Rectal smooth muscle tissue (tissue), 1 donor: ENCODE measurements at regions not wholly inside any gene's neighbourhood (a gene's known extent, or its start where the extent isn't known, plus 50 kb on each side); places are given as distances from the start of the nearest gene placed in this dataset.

ENCODE experiments used
- H3K27ac ChIP-seq: one replicate; pipeline ENCODE4 v1.7.0; 2013; ENCODE audit warnings: low read depth, low read length, inconsistent platforms
- H3K27me3 ChIP-seq: one replicate; pipeline ENCODE4 v1.7.0; 2013; ENCODE audit warnings: low read length; ENCODE audit not compliant: control insufficient read depth, insufficient read depth
- H3K36me3 ChIP-seq: one replicate; pipeline ENCODE4 v1.7.0; 2013; ENCODE audit warnings: low read length; ENCODE audit not compliant: control insufficient read depth, insufficient read depth
- H3K4me1 ChIP-seq: one replicate; pipeline ENCODE4 v1.7.0; 2013; ENCODE audit warnings: low read length; ENCODE audit not compliant: control insufficient read depth, insufficient read depth
- H3K4me3 ChIP-seq: one replicate; pipeline ENCODE4 v1.7.0; 2013; ENCODE audit warnings: low read length
- H3K9ac ChIP-seq: one replicate; pipeline ENCODE4 v1.7.0; 2013; ENCODE audit warnings: low read length

DNA sequence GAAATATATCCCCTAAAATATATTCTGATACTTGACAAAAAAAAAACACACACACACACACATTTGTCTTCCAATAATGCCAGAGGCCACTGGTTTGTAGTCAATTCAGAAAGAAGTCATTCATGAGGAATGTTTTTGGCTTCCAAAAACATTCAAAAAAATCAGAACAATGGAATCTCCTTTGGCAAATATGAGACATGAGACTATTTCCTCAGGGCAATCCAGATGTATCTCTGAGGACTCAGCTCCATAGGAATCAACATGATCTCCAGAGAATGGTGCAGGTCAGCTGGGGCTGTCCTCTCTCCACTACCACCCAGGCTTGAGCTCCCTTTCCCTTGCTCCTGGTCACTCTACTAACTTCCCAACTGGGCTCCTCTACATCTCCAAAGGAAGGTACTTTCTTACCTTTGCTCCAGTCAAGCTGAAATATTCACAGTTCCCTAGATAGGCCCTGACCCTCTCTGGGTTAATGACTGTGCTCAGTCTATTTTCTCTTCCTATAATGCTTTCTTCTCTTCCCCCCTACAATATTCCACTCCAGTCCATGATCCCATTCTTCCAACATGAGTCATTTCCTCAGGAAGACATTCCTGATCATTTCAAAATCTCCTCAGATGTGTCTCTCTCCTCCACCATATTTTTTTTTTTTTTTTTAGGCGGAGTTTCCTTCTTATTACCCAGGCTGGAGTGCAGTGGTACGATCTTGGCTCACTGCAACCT lies 145.3 kb downstream of the C1D start:
- Histone ChIP-seq H3K4me1 (no peaks in the 10 kb centered on the region), H3K4me3 (no peak overlapping the region), H3K9ac (no peak overlapping the region), H3K27me3 (no peaks in the 10 kb centered on the region), H3K27ac (no peak overlapping the region), H3K36me3 (no peaks in the 10 kb centered on the region)

DNA sequence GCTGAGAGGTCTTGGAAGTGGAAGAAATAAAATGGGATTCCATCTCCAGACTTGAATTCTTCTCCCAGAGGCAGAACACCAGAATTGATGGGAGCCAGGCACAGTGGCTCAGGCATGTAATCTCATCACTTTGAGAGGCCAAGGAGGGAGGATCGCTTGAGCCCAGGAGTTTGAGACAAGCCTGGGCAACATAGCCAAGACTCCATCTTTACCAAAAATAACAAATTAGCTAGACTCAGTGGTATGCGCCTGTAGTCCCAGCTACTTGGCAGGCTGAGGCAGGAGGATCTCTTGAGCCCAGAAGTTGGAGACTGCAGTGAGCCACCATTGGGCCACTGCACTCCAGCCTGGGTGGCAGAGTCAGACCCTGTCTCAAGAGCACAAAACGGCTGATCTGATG lies 144.3 kb downstream of the C1D start:
- H3K4me1 ChIP-seq: no peaks in the 10 kb centered on the region
- H3K4me3 ChIP-seq: no peak overlapping the region
- no peaks in the 10 kb centered on the region for H3K27me3 ChIP-seq
- H3K9ac ChIP-seq: no peak overlapping the region
- H3K36me3 ChIP-seq: no peaks in the 10 kb centered on the region
- H3K27ac ChIP-seq: no peak overlapping the region

DNA sequence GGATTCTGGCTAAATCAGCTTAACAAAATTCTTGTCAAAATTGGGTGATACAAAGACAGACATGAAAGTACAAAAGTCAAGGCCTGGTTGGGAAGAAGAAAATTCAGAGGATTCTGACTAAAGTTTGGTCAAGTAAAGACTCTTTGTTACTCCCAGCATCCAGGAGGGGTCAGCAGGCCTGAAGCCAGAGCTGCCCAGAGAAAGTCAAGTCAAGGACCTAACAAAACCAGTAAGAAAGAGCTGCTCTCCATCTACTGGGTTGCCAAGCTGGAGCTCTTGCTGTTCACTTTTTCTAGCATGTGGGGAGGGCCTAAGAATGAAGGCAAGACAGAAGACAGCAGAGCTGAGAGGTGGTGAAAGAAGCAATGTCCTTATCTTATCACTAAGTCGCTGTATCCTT lies 143.3 kb downstream of the C1D start:
- Histone ChIP-seq H3K27ac (no peak overlapping the region), H3K9ac (no peak overlapping the region), H3K27me3 (no peaks in the 10 kb centered on the region), H3K4me3 (no peak overlapping the region), H3K4me1 (no peaks in the 10 kb centered on the region), H3K36me3 (no peaks in the 10 kb centered on the region)

DNA sequence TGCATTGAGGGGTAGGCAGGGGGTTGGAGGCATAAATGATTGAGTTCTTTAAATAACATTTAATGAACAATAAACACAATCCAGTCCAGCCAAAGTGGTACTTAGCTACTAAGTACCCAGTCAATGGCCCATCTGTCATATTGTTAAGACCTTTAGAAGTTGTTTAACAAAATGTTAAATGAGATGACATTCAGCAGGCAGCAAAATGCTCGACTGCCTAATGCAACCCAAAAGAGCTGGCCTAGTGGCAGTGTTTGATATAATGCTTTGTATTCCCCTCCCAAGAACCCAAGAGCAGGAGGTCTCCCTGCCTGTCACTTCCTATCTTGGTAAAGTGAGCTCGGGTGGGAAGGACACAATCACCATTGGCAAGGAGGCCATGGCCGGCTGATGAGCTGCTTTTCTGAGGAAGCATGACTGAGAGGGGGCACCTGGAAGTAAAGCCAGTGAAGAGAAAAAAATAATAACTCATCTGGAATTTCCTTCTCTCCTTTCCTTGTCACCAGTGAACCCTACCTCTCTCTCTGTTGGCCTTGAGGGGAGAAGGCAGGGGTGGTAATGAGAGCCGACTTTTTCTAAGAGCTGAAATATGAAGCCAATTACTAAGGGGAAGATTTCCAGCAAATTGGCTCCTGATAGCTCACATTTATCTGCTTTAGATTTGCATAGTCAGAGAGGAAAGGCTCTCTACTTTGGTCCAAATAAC lies 140.6 kb downstream of the C1D start:
- H3K9ac ChIP-seq: no peak overlapping the region
- H3K36me3 ChIP-seq: no peaks in the 10 kb centered on the region
- H3K27ac ChIP-seq: no peak overlapping the region
- H3K27me3 ChIP-seq: no peaks in the 10 kb centered on the region
- H3K4me1 ChIP-seq: no peaks in the 10 kb centered on the region
- H3K4me3 ChIP-seq: no peak overlapping the region

DNA sequence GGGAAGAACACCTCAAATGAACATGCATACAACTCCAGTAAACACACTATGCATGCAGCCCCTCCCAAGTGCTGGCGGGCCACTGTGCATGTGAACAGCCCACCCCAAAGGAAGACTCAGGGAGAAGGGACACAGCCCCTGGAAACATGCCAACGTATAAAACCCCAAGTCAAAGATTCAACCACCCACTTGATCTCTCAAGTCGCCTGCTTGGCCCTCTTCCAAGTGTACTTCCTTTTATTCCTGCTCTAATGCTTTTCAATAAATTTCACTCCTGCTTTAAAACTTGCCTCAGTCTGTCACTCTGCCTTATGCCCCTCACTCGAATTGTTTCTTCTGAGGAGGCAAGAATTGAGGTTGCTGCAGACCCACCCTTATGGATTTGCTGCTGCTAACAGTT lies 139.1 kb downstream of the C1D start:
- Histone ChIP-seq H3K27me3 (no peaks in the 10 kb centered on the region), H3K4me1 (no peaks in the 10 kb centered on the region), H3K4me3 (no peak overlapping the region), H3K9ac (no peak overlapping the region), H3K36me3 (no peaks in the 10 kb centered on the region), H3K27ac (no peak overlapping the region)

DNA sequence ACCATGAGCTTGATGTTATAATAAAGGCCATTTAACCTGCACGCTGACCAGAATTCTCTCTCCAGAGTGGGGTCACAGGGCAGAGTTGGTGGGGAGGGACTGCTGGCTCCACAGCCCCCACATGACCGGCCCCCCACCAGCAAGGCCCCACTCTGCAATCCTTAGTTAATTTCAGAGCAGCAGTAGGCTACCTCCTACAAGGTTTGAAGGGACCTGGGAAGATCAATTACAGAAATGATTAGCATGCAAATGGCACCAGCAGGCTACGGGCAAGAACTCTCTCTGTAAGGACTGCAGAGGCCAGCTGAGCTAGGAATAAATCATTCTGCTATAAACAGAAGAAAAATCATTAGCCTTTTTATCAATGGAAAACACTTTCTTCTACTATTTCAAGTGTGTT lies 135.3 kb downstream of the C1D start:
- no peak overlapping the region for H3K9ac ChIP-seq
- no peaks in the 10 kb centered on the region for H3K36me3 ChIP-seq
- no peak overlapping the region for H3K4me3 ChIP-seq
- no peaks in the 10 kb centered on the region for H3K27me3 ChIP-seq
- H3K27ac ChIP-seq: no peak overlapping the region
- H3K4me1 ChIP-seq: no peaks in the 10 kb centered on the region

DNA sequence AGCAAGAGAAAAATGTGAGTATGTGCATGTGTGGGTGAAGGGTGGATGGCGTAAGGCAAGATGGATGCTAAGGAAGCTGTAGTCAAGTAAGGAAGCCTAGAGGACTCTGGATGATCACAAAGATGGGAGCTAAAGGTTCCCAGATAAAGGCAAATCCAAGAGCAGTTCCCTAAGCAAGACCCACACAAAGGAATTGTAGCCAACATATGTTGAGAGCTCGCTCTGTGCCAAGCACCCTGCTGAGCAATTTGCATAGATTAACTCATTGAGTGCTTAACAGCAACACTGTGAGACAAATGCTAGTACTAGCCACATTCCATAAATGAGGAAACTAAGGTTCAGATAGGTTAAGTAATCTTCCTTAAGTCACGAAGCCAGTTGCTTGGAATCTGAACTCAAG lies 132.6 kb downstream of the C1D start:
- Histone ChIP-seq H3K4me1 (no peaks in the 10 kb centered on the region), H3K36me3 (no peaks in the 10 kb centered on the region), H3K27me3 (no peaks in the 10 kb centered on the region), H3K4me3 (no peak overlapping the region), H3K9ac (no peak overlapping the region), H3K27ac (no peak overlapping the region)

DNA sequence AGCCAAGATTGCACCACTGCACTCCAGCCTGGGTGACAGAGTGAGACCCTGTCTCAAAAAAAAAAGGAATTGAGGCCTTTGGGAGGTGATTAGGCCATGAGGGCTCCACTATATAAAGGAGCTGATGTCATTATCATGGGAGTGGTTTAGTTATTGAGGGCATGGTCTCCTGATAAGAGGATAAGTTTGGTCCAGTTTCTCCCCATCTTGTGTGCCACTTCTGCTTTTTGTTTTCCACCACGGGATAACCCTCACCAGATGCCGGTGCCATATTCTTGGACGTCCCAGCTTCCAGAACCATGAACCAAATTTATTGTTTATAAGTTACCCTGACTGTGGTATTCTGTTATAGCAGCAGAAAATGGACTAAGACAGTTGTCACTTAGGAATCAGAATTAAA lies 125.8 kb downstream of the C1D start:
- Histone ChIP-seq H3K27me3 (no peaks in the 10 kb centered on the region), H3K36me3 (no peaks in the 10 kb centered on the region), H3K4me1 (no peaks in the 10 kb centered on the region), H3K27ac (no peak overlapping the region), H3K9ac (no peak overlapping the region), H3K4me3 (no peak overlapping the region)

DNA sequence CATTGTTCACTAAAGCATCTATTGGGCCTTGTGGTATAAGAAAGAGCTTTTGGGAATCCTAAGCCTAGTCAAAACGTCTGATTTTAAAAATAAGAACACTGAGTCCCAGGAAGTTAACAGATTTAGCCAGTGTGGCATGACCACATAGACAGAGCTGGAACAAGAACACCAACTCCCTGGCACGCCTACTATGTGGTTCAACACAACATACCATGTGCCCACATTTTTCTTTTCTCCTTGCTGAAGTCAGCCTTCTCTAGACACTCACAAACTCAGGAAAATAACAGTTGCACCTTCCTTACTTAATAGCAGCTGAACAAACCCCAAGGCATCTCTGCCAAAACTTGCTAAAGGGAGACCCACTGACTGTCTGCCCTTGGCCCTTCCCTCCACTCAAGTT lies 124.8 kb downstream of the C1D start:
- Histone ChIP-seq H3K27me3 (no peaks in the 10 kb centered on the region), H3K9ac (no peak overlapping the region), H3K36me3 (no peaks in the 10 kb centered on the region), H3K4me3 (no peak overlapping the region), H3K27ac (no peak overlapping the region), H3K4me1 (no peaks in the 10 kb centered on the region)

DNA sequence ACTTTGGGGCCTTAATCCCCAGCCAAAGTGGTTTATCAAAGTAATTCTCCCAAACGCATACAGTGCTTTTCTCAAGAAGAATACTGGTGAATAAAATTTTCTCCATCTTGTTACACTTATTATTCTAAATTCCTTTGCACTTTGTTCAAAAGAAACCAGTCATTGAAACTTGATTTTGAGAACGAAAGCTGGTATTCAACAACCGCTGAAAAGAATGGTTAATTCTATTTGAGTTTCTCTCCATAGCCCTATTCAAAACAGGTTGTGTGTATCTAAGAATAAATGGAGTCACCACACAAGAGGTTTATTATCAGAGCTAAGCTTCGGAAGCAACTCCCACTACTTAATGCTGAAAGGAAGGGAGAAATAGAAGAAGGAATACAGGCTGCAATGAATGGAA lies 117.7 kb downstream of the C1D start:
- no peak overlapping the region for H3K27ac ChIP-seq
- no peaks in the 10 kb centered on the region for H3K4me1 ChIP-seq
- no peaks in the 10 kb centered on the region for H3K36me3 ChIP-seq
- H3K9ac ChIP-seq: no peak overlapping the region
- H3K4me3 ChIP-seq: no peak overlapping the region
- no peaks in the 10 kb centered on the region for H3K27me3 ChIP-seq

DNA sequence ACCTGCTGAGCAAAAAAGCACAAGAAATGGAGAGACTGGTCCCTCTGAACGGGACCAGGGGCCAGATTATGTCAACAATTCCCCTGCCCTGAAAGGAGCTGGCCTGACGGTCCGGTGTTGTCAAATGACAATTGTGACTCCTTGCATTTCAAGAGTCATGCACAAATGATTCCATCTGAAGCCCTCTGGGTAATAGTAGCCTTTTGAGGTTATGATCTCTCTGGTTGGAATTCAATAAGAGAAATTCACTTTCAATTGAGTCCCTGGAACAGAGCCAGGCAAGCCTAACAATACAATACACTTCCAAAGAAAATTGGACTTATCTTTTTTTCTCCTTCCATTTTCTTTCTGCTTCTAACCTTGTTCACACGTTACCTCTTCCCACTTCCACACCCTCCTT lies 116.9 kb downstream of the C1D start:
- no peak overlapping the region for H3K9ac ChIP-seq
- H3K4me3 ChIP-seq: no peak overlapping the region
- H3K27me3 ChIP-seq: no peaks in the 10 kb centered on the region
- no peak overlapping the region for H3K27ac ChIP-seq
- H3K4me1 ChIP-seq: no peaks in the 10 kb centered on the region
- H3K36me3 ChIP-seq: no peaks in the 10 kb centered on the region

DNA sequence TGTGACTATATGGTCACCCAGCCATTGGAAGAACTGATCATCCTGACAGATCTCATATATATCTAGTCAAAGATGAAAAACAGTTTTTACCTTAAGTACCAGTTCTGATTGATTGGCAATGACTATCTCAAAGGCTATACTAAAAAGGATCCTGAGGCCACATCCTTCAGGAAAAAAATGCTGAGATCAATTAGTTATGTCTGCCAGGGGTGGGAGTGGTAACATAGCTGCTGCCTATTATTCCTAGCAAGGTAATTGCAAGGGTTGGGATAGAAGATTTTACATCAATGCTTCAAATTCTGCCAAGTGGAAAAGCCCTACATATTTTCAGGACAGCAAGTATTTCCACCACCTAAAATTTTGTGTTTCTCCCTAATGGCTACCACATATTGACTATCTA lies 114.7 kb downstream of the C1D start:
- no peaks in the 10 kb centered on the region for H3K4me1 ChIP-seq
- no peak overlapping the region for H3K4me3 ChIP-seq
- no peak overlapping the region for H3K27ac ChIP-seq
- H3K9ac ChIP-seq: no peak overlapping the region
- no peaks in the 10 kb centered on the region for H3K36me3 ChIP-seq
- no peaks in the 10 kb centered on the region for H3K27me3 ChIP-seq

DNA sequence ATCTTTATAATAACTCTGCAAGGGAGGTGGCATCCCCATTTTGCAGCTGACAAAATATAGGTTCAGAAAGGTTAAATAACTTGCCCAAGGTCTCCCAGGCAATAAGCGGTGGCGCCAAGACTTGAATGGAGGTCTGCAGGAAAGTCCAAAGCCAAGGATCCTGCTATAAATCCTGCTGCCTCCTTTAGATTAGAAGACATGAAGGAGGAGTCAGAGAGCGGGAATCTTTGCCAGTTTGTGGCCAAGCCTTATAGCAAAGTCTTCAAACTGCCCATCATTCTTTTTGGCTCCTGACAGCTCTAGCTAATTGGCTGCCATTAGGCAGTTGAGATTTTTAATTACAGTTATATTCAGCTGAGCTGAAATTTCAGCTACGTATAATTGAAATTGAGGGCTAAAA lies 114.3 kb downstream of the C1D start:
- no peak overlapping the region for H3K4me3 ChIP-seq

More for the DNA sequence above, 114.3 kb downstream of the C1D start:
- Histone ChIP-seq H3K36me3 (no peaks in the 10 kb centered on the region), H3K4me1 (no peaks in the 10 kb centered on the region), H3K27ac (no peak overlapping the region), H3K9ac (no peak overlapping the region), H3K27me3 (no peaks in the 10 kb centered on the region)
